MCF 10A (cell line): ENCODE measurements at regions not wholly inside any gene's neighbourhood (a gene's known extent, or its start where the extent isn't known, plus 50 kb on each side); places are given as distances from the start of the nearest gene placed in this dataset.

Experiments
- BruUV-seq: library from RNA; stranded (reverse); fragments of 400-500 nt; replicated peaks from 2 replicates; lab custom pipeline; 2021; lab: Mats Ljungman, UMichigan
- CTCF ChIA-PET: fragments of 300-600 bp; sonication (Branson Sonifier 250); formaldehyde crosslinking; extraction: SDS; loops from one replicate; lab custom pipeline; 2021; ENCODE audit warnings: antibody characterized with exemption, inconsistent platforms; lab: Yijun Ruan, JAX
- POLR2A ChIA-PET: fragments of 300-600, 350-650 bp; sonication (Branson Sonifier 250); formaldehyde crosslinking; extraction: SDS; loops from one replicate; lab custom pipeline; 2020; ENCODE audit warnings: antibody characterized with exemption, inconsistent platforms; lab: Yijun Ruan, JAX
- DNase-seq: peaks from one replicate; pipeline ENCODE4 v3.0.0-alpha.2; 2018; ENCODE audit not compliant: unreplicated experiment
- H3K27ac Mint-ChIP-seq: one replicate; pipeline ENCODE4 v1.8.0; 2022; ENCODE audit warnings: mild to moderate bottlenecking, low read depth, mixed read lengths; ENCODE audit not compliant: unreplicated experiment
- H3K27me3 Mint-ChIP-seq: one replicate; pipeline ENCODE4 v1.8.0; 2022; ENCODE audit warnings: mixed read lengths; ENCODE audit not compliant: insufficient read depth, unreplicated experiment
- H3K36me3 Mint-ChIP-seq: one replicate; pipeline ENCODE4 v1.8.0; 2022; ENCODE audit warnings: mild to moderate bottlenecking, moderate library complexity, mixed read lengths; ENCODE audit not compliant: insufficient read depth, unreplicated experiment
- H3K4me1 Mint-ChIP-seq: one replicate; pipeline ENCODE4 v1.8.0; 2022; ENCODE audit warnings: mixed read lengths; ENCODE audit not compliant: insufficient read depth, unreplicated experiment
- H3K4me3 Mint-ChIP-seq: one replicate; pipeline ENCODE4 v1.8.0; 2022; ENCODE audit warnings: mild to moderate bottlenecking, moderate library complexity, mixed read lengths; ENCODE audit not compliant: unreplicated experiment
- H3K9me3 Mint-ChIP-seq: one replicate; pipeline ENCODE4 v1.8.0; 2022; ENCODE audit warnings: mixed read lengths; ENCODE audit not compliant: unreplicated experiment
- CTCF ChIP-seq: fragments of 200-600 bp; IDR thresholded peaks from one replicate; pipeline ENCODE4 v1.8.0; 2022; ENCODE audit warnings: antibody characterized with exemption, mild to moderate bottlenecking; ENCODE audit not compliant: unreplicated experiment
- intact Hi-C: fragments of 100-400 bp; cut with micrococcal nuclease; formaldehyde crosslinking; loops from 2 replicates; pipeline ENCODE4 v1.14.1; 2022

GRCh38 chr2:11995456-11995855 is 249.0 kb downstream of the LPIN1 start:
- intact Hi-C loops, result no loop called here

GRCh38 chr2:11996618-11997017 is 250.2 kb downstream of the LPIN1 start:
- Mint-ChIP-seq H3K27me3 (no peaks in the 10 kb centered on the region), H3K4me3 (no peak overlapping the region), H3K36me3 (no peaks in the 10 kb centered on the region), H3K27ac (no peak overlapping the region), H3K4me1 (peaks cover 14% of the 10 kb centered on the region), H3K9me3 (peaks cover 8% of the 10 kb centered on the region)
- no TSS peak for BruUV-seq
- no peak for TF ChIP-seq CTCF
- ChIA-PET POLR2A (no interaction called here), CTCF (no interaction called here)
- intact Hi-C loops, result no loop called here
- DNase-seq, result no peak

More at GRCh38 chr2:11995456-11995855, 249.0 kb downstream of the LPIN1 start:
- TF ChIP-seq CTCF, result no peak
- Mint-ChIP-seq H3K9me3 (peaks cover under 1% of the 10 kb centered on the region), H3K27me3 (no peaks in the 10 kb centered on the region), H3K4me3 (no peak overlapping the region), H3K27ac (no peak overlapping the region), H3K36me3 (no peaks in the 10 kb centered on the region), H3K4me1 (peaks cover 14% of the 10 kb centered on the region)
- BruUV-seq, result no TSS peak
- CTCF ChIA-PET, result interaction anchor here (0.7 kb wide), 1 partner anchor 187 kb away, joined by 3 read pairs; no protein-coding TSS in a partner anchor
- POLR2A ChIA-PET, result interaction anchor here (0.7 kb wide), 1 partner anchor 515 kb away, joined by 3 read pairs; no protein-coding TSS in a partner anchor
- no peak for DNase-seq

DNA sequence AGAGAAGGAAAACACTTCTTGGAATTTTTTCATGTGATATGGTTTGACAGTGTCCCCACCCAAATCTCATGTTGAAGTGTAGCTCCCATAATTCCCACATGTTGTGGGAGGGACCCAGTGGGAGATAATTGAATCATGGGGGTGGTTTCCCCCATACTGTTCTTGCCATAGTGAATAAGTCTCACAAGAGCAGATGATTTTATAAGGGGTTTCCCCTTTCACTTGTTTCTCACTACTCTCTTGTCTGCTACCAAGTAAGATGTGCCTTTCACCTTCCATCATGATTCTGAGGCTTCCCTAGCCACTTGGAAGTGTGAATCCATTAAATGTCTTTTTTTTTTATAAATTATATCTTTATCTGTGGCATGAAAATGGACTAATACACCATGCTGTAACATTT is 250.7 kb downstream of the LPIN1 start:
- CTCF ChIA-PET, result no interaction called here
- no peak for DNase-seq
- H3K4me3 Mint-ChIP-seq, result no peak overlapping the region
- H3K27me3 Mint-ChIP-seq, result no peaks in the 10 kb centered on the region
- no peaks in the 10 kb centered on the region for H3K36me3 Mint-ChIP-seq
- H3K4me1 Mint-ChIP-seq, result peaks cover 14% of the 10 kb centered on the region
- no peak for TF ChIP-seq CTCF
- POLR2A ChIA-PET, result no interaction called here
- H3K27ac Mint-ChIP-seq, result no peak overlapping the region
- BruUV-seq, result no TSS peak
- intact Hi-C loops, result no loop called here
- H3K9me3 Mint-ChIP-seq, result peaks cover 8% of the 10 kb centered on the region

DNA sequence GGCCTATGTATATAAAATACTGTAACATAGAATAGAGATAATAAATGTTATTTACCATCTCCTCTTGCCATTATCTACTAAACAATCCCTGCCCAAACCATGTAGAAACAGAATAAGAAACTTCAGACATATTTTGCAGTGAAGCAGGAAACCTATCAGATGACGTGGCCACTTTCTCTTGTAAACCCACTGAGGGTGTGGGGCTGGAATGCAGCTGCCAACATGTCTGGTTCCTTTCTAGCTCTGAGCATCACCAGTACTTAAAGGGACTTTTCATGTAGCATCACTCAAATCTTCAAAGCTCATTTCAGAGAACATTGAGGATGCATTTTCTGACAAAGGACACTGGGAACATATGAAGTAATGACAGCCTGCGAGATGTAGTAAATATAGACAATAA is 251.8 kb downstream of the LPIN1 start:
- intact Hi-C loops, result no loop called here
- BruUV-seq, result no TSS peak
- peaks cover 14% of the 10 kb centered on the region for H3K4me1 Mint-ChIP-seq
- no peaks in the 10 kb centered on the region for H3K27me3 Mint-ChIP-seq
- peaks cover 8% of the 10 kb centered on the region for H3K9me3 Mint-ChIP-seq
- no peak for TF ChIP-seq CTCF
- CTCF ChIA-PET, result interaction anchor here (0.7 kb wide), 2 partner anchors 24 to 934 kb away, joined by 3 to 4 read pairs; no protein-coding TSS in a partner anchor
- no peak overlapping the region for H3K4me3 Mint-ChIP-seq
- H3K36me3 Mint-ChIP-seq, result no peaks in the 10 kb centered on the region
- no peak for DNase-seq
- peak overlapping the region; percentile 12 for H3K27ac Mint-ChIP-seq
- POLR2A ChIA-PET, result interaction anchor here (0.8 kb wide), 1 partner anchor 16 kb away, joined by 3 read pairs; no protein-coding TSS in a partner anchor
